GM12801 (cell line): ENCODE measurements at regions not wholly inside any gene's neighbourhood (a gene's known extent, or its start where the extent isn't known, plus 50 kb on each side); places are given as distances from the start of the nearest gene placed in this dataset.

Experiments
- TF ChIP-seq, protein P1 (sequence below): IDR thresholded peaks from one replicate; pipeline ENCODE4 v1.5.1; 2011; ENCODE audit warnings: control low read depth; ENCODE audit not compliant: insufficient read length; ENCODE audit errors: extremely low read depth

DNA sequence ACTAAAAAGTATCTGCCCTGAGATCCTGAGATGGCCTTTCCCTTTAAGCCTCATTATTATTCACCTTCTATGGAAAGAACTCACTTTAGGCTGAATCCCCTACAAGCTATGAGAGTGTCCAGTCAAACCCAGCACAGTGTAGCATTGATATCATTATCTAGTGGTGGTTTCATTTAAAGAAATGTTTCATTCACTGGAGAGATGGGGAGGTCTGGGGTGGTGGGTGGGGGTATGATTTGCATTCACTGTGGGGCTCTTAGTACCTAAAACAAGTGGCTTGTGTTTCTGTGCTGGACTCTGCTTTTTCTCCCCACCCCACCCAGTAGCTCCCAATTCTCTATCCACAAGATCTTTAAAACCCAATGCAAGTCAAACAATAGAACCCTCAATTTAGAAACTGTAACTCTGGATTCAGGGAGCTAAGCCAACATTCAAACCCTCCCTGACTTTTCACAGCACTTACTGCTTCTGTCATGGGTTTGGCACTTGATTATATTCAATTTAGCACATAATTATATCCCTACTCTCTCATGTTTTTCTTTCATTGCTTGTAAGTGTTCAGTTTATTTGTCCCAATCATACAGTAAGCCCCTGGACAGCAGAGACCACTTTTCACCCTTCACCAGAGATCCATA lies 310.5 kb upstream of the THBS1 start:
- TF ChIP-seq, protein P1, sequence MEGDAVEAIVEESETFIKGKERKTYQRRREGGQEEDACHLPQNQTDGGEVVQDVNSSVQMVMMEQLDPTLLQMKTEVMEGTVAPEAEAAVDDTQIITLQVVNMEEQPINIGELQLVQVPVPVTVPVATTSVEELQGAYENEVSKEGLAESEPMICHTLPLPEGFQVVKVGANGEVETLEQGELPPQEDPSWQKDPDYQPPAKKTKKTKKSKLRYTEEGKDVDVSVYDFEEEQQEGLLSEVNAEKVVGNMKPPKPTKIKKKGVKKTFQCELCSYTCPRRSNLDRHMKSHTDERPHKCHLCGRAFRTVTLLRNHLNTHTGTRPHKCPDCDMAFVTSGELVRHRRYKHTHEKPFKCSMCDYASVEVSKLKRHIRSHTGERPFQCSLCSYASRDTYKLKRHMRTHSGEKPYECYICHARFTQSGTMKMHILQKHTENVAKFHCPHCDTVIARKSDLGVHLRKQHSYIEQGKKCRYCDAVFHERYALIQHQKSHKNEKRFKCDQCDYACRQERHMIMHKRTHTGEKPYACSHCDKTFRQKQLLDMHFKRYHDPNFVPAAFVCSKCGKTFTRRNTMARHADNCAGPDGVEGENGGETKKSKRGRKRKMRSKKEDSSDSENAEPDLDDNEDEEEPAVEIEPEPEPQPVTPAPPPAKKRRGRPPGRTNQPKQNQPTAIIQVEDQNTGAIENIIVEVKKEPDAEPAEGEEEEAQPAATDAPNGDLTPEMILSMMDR = no peak

DNA sequence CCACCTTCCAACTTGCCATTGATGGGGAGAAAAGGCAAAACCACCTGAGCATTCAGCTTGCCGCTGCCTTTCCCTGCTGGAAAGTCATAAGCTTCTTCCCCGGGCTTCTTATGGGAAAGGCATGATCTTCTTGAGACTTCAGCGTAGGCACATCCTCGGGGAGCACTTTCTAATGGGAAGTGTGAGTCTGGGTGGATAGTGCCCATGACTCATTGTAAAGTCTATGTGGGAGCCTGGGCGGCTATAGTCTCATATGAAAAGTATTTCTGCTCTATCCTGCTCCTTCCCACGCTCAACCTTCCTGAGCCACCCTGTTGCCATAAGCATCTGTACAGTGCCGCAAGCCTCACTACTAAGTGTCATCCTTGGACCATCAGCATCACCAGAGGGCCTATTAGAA lies 309.9 kb upstream of the THBS1 start:
- TF ChIP-seq, protein P1 = no peak

DNA sequence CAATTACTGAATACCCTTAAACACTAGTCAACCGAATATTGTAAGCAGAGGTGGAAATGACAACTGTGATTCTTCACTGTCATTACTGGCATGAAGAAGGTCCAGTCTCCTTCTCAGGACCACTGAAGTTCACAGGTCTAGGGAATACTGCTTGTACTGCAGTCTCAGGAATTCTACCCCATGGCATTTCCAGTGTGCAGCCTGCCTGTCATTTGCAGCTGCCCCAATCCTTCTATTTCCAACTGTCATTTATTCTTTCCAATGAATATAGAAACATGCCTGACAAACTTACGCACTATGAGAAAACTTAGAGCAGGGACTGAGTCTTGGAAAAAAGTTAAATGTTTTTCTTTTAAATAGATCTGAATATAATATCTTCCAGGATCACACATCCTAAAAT lies 308.0 kb upstream of the THBS1 start:
- TF ChIP-seq, protein P1 = no peak

DNA sequence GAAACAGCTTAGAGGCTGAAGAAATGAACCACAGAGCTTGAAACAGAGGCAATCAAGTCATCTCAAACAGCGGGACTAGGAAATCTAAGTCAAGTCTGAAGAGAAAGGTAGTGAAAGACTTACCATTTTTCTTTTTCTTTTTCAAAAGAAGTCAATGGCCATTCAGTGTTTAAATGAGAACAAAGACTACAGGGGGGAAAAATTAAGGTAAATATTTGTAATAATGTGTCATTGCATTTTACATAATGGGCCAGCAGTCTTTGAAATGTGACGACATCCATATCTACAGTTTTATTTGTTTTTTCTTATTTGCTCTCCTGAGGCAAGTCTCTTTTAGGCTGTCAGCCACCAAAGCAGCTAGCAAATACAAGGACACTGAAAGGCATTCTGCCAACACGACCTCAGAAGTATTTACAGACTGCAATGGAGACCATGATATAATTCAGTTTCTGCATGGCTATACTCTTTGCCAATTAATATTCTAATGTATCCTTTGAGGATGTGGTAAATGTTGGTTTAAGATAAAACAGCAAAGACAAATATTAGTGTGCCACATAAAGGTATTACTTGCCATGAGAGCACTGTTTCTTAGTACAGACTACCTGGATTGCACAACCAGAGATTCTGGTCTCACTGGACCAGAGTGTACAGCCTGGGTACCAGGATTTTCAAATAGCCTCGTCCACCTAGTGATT lies 307.0 kb upstream of the THBS1 start:
- TF ChIP-seq, protein P1 = no peak

DNA sequence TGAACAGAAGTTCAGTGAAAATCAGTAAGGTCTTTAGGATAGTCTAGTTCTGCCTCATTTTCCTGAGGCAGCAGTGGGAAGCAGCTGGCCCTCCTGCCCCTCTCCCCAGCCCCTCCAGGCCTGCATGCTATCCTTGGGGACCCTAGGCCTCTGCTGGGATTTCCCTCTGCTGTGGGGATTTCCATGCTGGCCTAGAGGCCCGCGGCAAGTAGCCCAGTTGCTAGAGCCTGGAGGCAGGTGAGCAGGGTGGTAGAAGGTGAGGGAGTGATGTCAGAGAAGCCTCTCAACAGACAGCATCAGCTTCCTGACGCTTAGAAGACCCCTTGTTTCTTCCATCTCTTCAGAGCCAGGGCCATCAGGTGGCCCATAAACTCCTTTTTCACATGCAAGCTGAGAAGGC lies 305.8 kb upstream of the THBS1 start:
- TF ChIP-seq, protein P1 = no peak

DNA sequence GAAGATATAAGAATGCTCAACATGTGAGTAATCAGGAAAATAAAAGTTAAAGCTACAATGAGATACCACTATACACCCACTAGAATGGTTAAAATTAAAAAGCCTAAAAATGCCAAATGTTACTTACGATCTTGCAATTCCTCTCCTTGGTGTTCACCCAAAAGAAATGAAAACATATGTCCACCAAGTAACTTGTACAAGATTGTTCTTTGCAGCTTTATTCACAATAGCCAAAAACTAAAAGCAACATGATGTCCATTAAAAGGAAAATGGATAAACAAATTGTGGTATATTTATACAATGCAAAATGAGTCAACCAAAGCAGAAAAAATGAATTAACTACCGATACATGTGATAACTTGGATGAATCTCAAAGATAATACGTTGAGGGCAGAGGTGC lies 301.6 kb upstream of the THBS1 start:
- TF ChIP-seq, protein P1 = no peak

DNA sequence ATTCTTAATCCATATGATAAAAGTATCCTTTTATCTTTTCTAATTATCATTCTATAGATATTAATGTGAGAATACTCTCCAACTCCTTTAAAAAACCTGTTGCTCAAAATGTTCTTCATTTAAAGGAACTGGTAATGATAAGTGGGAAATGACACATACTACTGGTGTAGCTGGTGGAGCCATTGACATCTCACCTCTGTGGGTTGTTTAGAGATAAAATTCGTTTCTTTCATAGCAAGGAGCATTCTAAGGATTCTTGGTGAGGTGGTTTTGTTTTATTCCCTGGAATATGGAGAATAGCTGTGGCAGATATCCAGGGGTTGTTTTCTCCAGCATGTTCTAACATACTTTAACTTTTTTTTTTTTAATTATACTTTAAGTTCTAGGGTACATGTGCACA lies 299.8 kb upstream of the THBS1 start:
- TF ChIP-seq, protein P1 = no peak
